ENCODE measurements at regions not wholly inside any gene's neighbourhood (a gene's known extent, or its start where the extent isn't known, plus 50 kb on each side); places are given as distances from the start of the nearest gene placed in this dataset.
"Not testable (repeated sequence)": the region's sequence is repeated elsewhere in the genome, so short reads cannot be mapped to it uniquely, and the experiment has no call there.

DNA sequence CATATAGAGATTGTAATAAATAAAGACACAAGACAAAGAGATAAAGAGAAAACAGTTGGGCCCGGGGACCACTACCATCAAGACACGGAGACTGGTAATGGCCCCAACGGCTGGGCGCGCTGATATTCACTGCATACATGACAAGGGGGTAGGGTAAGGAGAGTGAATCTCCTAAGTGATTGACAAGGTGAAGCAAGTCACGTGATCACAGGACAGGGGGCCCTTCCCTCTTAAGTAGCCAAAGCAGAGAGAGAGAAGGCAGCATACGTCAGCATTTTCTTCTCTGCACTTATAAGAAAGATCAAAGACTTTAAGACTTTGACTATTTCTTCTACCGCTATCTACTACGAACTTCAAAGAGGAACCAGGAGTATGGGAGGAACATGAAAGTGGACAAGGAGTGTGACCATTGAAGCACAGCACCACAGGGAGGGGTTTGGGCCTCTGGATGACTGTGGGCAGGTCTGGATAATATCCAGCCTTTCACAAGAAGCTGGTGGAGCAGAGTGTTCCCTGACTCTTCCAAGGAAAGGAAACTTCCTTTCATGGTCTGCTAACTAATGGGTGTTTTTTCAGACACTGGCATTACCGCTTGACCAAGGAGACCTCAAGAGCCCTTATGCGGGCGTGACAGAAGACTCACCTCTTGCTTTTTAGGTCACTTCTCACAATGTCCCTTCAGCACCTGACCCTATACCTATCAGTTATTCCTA, 75.6 kb downstream of the MRPL39 start:
- DNase-seq (ENCODE audit: low read depth): not testable (repeated sequence)

GRCh38 chr21:25528515-25528914, 78.8 kb downstream of the MRPL39 start:
- no peak for DNase-seq (ENCODE audit: low read depth)

- DNase-seq (ENCODE audit: low read depth): peak; percentile 33
These were observed 88.8 kb downstream of the MRPL39 start for GRCh38 chr21:25518491-25518911.

DNA sequence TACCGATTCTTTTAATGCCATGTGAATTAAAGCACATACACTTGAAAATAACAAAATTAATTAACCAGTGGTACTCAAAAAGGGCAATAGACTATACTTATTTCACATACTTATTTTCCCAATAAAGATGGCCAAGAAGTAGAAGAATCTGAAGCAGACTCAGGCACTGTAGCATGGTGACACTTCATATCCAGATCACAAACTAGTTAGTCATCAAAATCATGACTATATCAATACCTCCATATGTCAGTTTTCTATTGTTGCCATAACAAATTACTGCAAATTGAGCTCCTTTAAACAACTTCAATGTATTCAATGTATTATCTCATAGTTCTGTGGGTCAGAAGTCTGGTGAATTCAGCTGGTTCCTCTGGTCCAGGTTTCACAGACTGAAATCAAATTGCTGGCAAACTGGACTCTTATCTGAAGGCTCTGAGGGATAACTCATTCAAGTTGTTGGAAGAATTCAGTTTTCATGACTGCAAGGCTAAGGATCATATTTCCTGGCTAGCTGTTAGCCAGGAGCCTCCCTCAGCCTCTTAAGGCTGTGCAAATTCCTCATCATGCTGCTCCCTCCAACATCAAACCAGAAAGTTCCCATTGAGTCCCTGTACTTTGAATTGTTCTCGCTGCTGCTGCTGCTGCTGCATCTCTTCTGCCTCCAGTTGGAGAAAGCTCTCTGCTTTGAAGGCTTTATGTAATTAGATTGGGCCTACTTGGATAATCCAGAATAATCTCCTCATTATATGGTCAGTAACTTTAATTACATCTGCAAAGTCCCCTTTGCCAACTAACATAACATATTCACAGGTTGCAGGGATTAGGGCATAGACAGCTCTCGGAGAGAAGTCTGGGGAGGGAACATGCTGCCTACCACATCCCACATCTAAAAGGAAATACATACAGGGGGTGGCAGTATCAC, 91.5 kb downstream of the MRPL39 start:
- no peak for DNase-seq (ENCODE audit: low read depth)

DNA sequence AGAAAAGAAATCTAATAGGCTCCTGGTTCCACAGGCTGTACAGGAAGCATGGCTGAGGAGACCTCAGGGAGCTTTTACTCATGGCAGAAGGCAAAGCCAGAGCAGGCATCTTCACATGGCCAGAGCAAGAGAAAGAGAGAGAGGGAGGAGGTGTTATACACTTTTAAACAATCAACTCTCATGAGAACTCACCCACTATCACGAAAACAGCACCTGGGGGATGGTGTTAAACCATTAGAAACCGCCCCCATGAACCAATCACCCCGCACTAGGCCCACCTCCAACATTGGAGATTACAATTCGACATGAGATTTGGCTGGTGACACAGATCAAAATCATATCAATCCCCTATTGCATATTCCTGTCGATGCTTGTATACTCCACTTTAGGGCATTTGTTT, 93.5 kb downstream of the MRPL39 start:
- DNase-seq (ENCODE audit: low read depth): no peak

DNA sequence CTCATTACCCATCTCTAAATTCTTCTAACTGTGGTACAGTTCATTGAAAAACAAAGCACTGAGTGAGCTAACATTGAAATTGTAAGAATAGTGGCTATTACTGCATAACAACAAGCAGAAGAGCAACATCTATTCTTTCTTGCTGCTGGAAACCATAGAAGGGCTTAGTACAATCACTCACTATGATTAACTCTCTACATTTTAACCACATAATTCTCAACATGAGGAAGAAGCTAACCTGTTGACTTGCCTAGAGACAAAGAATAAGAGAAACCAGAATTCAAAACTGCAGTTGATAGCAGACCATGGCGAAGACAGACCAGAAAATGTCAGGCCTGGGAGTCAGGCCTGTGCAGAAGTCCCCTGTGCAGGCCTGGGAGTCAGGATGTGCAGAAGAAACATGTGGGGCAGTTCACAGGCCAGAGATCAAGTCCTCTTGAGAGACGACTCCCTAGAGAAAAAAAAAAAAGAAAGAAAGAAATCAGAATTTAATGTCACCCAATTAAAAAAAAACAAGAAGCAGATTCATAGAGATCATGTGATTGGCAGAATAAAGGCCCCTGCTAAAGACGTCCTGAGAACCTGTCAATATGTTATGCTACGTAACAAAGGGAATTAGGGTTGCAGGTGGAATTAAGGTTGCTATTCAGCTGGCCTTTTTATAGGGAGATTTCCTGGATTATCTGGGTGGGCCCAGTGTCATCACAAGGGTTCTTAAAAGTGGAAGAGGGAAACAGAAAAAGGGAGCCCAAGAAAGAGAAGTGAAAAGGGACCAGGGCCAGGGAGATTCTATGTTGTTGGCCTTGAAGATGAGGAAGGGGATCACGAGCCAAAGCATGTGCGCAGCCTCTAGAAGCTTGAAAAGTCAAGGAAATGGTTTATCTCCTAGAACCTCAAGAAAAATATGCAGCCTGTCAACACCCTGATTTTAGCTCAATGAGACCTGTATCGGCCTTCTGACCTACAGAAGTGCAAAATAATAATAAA, 94.9 kb downstream of the MRPL39 start:
- DNase-seq (ENCODE audit: low read depth): no peak

DNA sequence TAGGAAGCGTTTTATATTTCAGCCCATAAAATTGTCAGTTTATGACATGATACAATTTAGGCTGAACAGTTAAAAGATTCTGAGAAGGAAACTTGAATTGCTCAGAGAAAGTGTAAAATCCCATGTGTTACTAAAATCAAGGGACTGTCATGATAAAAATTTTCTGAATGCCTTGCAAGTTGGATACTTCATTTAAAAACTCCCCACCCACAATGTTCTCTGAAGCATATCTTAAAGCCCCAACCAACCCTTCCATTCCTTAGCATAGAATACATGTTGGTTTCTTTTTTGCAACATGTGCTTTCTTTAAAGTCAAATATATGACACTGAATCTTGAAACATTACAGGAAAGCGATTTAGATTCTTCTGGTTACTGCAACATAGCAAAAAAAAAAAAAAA, 97.4 kb downstream of the MRPL39 start:
- DNase-seq (ENCODE audit: low read depth): no peak

DNA sequence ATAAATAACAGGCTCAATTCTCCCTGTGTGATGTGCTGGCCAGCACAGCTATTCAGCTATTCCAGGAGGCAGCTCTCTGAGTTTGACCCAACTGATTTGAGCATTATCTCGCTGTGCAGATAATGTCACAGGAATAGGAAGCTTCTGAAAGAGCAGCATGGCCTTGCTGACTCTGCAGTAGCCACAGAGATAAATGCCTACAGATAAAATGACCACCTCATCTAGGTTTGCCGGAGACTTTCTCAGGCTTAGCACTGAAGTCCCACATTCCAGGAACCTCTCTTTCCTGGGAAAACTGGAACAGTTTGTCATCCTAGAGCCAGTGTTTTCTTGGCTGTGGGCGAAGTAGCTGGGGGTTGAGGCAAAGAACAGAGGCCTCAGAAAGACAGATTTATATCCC, 98.9 kb downstream of the MRPL39 start:
- no peak for DNase-seq (ENCODE audit: low read depth)

DNA sequence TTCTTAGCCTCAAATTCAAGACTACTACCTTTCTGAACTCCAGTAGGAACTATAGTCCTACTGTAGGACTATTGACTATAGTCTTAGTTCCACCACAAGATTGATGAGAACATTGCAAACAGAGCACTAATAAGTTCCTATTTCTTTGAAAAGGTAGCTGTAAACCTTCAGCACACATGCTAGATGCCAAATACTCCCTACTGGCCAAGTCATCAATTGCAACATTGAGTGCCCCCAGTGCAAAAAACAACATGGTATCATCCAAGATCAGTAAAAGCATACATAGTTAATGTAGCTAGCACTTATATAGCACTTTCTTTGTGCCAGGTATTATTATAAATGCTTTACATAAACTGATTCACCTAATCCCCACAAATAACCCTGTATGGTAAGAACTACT, 99.8 kb downstream of the MRPL39 start:
- DNase-seq (ENCODE audit: low read depth): no peak

DNA sequence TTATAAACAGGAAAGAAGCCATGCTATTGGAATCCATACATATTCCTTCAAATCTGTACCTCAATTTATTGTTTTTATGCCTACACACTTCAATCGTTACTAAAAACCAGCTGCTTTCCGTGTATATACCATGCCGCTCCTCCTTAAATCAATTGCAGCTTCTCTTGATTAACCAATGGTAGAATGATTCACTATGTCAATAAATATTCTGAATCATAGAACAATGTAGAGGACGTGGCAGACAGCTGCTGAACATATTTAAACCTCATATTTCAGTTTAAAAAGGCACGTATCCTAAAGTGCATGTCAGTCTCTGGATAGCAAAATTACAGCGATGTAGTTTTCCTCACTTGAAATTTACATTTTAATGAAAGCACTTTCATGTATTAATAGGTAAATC, 100.4 kb downstream of the MRPL39 start:
- no peak for DNase-seq (ENCODE audit: low read depth)

DNA sequence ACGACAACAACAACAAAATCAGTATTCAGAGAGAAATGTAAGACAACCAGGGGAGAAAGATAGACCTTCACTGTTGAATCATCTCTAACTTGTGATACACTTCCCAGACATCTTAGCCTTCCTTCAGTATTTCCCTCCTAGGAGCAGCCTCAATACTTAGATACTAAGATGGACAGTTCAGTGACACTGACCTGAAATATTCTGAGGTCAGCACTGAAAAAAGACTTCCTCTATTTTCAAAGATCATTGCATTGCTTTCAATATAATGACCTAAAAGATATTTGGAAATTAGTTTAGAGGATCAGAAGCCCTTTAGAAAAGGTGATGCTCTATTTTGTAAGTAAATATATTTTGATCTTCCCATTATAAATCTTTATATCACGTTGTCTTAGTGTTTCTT, 101.0 kb downstream of the MRPL39 start:
- DNase-seq (ENCODE audit: low read depth): no peak

GRCh38 chr21:25503981-25504380, 103.3 kb downstream of the MRPL39 start:
- no peak for DNase-seq (ENCODE audit: low read depth)

- DNase-seq (ENCODE audit: low read depth): no peak
These were observed 105.2 kb downstream of the MRPL39 start for GRCh38 chr21:25501996-25502665.

DNA sequence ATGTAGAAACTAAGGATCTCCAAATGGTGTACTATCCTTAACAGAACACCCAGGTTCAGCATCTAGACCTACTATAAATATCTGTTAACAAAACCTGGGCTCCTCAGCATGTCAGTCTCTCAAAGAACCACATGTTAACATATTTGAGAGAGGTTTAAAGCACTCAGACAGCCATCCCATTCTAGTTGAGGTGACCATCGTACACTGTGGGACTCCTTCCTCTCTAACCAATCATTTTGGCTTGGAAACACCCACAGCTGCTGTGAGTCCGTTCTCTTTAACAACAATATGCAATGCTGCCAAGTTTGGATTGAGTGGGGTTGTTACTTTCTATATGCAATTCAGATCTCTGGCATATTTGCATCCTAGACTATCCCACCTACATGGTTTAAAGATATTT, 105.8 kb downstream of the MRPL39 start:
- DNase-seq (ENCODE audit: low read depth): no peak

GRCh38 chr21:25500598-25500997, 106.7 kb downstream of the MRPL39 start:
- DNase-seq (ENCODE audit: low read depth): no peak

DNA sequence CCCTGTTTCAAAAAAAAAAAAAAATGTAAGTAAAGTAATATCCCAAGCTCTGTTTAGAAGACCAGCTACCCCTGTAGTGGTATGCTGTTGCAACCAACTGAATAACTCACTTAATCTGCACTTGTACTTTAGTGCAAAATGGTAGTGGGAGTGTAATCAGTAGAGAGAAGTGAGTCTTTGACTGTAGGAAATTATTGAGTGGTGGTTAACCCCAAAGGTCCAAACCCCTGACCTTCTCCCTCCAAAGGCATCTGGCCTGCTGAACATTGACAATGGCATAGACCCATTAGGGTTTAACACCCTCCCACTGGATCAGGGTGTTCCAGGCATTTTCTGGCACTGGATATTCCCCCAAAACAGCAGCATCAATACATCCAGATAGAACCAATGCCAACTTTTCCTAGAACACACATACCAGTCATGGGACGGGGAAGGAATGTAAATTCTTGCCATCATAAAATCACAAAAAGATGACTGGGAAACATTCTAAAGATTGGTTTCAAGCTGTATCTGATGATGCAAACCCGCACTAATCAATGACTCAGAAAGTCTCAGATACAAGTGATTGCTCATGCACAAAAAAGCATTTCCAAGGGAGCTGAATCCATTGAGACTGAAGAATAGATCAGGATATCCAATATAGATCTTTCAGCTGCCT, 110.3 kb downstream of the MRPL39 start:
- no peak for DNase-seq (ENCODE audit: low read depth)

- DNase-seq (ENCODE audit: low read depth): no peak
These were observed 112.5 kb downstream of the MRPL39 start for GRCh38 chr21:25494804-25495203.

DNA sequence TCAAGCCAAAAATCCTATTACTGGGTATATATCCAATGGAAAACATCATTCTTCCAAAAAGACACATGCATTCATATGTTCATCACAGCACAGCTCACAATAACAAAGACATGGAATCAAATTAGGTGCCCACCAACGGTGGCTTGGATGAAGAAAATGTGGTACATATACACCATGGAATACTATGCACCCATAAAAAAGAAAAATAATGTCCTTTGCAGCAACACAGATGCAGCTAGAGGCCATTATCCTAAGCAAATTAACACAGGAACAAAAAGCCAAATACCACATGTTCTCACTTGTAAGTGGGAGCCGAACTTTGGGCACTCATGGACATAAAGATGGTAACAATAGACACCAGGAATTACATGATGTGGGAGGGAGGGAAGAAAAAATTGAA, 113.6 kb downstream of the MRPL39 start:
- DNase-seq (ENCODE audit: low read depth): no peak

- no peak for DNase-seq (ENCODE audit: low read depth)
These were observed 116.0 kb downstream of the MRPL39 start for GRCh38 chr21:25491267-25491666.

- no peak for DNase-seq (ENCODE audit: low read depth)
These were observed 116.5 kb downstream of the MRPL39 start for GRCh38 chr21:25490742-25491141.

- DNase-seq (ENCODE audit: low read depth): no peak
These were observed 117.6 kb downstream of the MRPL39 start for GRCh38 chr21:25489673-25490072.

Data from amniotic epithelial cell (primary cell).